Right lung (tissue), 2 donors: ENCODE measurements at regions not wholly inside any gene's neighbourhood (a gene's known extent, or its start where the extent isn't known, plus 50 kb on each side); places are given as distances from the start of the nearest gene placed in this dataset.

Experiments
- DNase-seq, 2 donors: peaks; one replicate each; pipeline ENCODE4 v3.0.0-alpha.2; 2013

DNA sequence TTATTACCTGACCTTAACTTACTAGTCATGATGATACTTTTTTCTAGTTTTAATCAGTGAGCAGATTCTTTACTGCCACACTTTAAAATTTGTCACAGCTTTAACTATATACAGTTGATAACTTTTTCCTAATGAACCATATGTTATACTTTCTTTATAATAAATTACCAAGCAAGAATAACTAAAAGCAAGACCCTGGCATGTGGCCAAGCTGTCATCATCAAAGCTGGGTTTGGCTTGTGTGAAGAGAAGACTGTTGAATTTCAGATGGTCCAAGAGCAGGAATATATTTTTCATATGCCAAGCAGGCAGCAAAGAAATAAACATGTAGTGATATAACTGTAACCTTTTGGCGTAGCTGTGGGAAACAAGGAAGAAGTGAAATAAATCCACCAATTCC lies 93.5 kb downstream of the PUS7L start:
- DNase-seq = peak in 1 of 2 donors; percentile 13

DNA sequence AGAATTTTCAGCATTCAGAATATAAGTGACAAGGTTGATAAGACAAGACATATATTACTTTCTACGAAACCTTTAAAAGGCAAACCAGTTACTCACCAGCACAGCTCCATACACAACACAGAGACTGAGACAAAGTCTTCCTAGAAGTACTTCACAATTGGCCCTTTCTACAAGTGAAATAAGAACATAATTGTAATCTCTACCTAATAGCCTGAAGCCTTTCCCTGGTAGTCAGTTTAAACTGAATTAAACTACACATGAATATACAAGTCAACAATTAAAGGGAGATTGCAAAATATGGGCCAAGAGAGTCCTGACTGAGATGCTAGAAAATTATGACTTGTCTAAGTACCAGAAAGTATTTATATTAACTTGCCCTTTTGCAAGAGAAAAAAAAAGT lies 95.9 kb downstream of the PUS7L start:
- no peak for DNase-seq

DNA sequence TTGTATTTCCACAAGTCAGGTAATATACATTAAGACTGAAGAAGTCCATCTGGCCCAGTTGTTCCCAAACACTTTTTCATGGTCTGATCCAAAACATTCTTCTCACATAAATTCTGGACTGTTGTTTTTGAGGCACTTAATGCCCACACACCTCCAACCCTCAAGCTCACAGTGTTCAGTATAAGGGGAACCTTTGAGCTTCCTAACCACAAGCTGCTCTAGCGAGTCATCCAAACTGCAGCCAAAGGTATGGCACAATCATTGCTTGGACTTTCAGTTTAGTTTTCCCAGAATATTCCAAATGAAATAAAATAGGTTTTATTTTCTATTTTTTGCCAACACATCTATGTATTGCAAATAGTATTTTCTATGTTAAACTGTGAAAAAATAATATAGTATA lies 103.0 kb downstream of the PUS7L start:
- no peak for DNase-seq

DNA sequence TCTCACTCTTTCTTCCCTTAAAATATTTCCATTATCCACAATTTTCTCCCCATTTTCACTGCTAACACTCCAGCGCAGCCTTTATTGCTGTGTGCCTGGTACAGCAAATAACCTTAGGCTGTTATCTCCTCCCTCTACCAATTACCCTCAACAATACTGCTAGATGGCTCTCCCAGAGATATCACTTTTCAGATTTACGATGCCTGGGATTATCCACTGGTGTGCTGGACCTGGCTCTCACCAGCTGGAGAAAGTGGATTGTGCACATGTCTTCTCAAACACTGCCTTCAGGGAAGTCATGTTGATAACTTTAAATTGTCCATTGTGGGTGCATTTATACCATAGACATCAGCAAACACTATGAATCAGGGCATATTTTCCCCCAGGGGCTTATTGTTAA lies 101.9 kb upstream of the ADAMTS20 start:
- no peak for DNase-seq

DNA sequence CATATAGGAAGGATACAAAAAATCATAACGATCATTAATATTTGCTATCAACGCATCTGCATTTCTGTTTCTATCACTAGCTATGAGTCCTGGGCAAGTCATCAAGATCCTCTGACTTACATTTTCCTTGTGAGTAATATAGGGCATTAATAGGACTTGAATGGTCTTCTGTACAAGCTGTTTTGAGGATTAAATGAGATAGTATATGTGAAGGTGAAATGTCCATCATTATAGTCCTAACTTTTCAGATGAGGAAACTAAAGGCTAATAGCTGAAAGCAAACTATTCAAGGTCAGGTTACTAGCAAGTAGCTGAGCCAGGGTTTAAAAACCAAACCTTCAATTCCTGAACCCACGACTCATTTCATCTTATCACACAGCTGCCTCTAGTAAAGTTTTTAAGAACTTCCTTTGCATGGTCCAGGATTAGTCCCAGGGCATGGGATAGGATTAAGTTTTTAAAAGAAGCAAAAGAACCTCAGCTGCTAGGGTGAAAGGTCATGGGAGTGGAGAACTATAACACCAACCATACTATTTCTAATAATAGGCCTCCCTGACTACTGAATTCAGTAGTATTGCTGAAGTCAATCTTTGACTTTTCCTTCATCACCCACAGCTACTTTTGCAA lies 101.4 kb upstream of the ADAMTS20 start:
- DNase-seq = no peak

DNA sequence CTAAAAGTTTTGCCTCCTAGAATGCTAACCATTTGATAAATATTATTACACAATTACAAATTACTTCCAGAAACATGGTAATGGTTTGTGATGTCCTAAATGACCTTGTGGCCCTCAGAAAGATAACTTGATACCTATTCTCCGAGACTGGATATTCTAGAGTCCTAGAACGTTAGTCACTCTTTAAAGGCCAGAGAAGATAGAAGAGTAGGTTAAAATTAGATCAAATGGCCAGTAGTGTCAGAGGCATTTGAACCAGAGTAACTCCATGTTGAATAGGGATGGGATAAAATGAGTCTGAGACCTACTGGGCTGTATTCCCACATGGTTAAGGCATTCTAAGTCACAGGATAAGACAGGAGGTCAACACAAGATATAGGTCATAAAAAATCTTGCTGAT lies 96.6 kb upstream of the ADAMTS20 start:
- no peak for DNase-seq

DNA sequence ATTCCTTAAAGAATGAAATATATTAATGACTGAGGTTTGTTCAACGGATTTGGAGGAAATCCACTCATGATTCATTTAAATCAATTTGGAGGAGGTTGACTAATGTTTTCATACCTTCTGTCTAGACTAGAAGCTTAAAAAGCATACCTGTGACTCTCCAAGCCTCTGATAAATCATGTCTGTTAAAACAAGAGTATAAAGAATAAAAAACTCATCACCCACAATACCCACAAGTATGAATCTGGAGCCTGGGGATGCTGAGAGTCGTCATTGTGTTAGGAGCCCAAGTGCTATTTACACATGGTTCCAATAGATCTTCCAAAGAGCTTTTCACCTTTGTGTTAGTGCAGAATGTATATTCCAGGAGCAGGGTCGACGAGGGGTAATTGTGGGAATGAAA lies 86.8 kb upstream of the ADAMTS20 start:
- DNase-seq = no peak

DNA sequence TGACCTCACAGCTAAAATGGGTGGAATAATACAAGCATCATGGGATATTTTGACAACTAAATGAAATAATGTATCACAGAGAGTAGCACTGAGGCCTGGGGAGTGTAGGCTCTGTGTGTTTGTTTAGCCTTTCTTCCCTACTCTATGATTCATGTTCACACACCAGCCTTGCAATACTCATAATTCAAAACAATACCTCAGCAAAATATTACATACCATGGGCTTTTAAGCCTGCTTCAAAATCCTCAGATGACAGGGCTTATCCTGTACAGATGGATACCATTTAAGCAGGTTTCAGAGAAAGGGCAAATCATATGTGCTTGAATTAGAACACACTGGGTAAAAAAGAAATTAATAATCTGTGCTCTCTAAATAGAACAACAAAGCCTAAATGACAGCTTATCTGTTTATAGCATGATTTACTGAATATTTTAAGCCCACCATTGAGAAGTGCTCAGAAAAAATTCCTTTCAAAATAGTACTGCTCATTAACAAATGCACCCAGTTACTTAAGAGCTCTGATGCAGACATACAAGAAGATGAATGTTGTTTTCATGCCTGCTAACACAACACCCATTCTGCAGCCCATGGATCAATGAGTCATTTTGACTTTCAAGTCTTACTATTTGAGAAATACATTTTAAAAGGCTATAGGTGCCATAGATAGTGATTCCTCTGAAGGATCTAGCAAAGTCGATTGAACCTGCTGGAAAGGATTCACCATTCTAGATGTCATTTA lies 84.9 kb upstream of the ADAMTS20 start:
- no peak for DNase-seq

DNA sequence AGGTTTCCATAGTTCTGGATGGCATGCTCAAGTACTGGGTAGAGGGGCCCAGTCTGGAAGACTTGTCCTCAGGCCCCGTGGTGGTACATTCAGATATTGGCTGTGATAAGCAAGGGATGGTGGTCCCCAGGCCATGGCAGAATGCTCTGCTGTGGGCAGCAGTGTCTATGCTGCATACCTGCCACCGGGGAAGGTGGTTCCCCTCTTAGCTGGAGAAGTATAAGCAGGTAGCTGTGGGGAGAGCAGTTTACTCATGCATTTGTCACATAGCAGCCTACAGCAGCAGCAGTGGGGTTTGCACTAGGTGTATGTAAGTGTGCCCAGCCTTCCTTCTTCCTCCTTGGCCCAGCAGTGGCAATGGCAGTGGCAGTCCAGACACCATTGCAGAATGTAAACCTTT lies 69.3 kb upstream of the ADAMTS20 start:
- no peak for DNase-seq

DNA sequence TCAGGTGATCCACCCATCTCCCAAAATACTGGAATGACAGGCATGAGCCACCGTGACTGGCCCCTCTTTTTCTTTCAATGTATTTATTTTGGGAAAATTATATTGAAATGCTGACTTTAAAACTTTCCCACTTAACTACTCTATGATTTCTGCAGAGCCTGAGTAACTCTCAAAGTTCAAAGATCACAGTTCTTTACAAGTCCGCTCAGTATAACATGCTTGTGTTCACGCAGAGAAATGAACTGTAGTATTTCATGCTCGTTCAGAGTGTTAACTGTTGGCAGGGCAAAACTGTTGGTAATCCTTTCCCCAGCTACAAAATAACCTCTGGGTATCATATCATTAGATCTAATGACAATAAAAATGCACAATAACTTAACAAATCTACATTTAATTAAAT lies 50.7 kb upstream of the ADAMTS20 start:
- DNase-seq = no peak
